ENCODE measurements at regions not wholly inside any gene's neighbourhood (a gene's known extent, or its start where the extent isn't known, plus 50 kb on each side); places are given as distances from the start of the nearest gene placed in this dataset.

DNA sequence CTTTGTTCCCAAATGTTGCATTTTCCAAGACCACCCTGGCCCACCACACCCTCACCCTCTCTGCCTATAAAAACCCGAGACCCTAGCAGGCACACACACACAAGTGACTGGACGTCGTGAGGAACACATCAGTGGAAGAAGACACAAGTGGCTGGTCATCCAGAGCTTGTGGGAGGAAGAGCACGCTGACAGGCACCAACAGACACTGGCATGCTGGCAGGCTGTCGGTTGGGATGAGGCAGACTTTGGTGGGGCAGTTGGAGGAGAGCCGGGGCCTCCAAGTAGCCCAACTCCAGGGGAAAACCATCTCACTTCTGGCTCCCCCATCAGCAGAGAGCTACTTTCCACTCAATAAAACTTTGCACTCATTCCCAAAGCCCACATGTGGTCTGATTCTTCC, 225.5 kb upstream of the ZEB2 start:
- TF ChIP-seq EZH2 (IDR thresholded peaks at IDR 0.05; ENCODE audit: low read length, missing control alignments) (no peak), CTCF (conservative IDR thresholded peaks at IDR 0.05 in 1 of 2, IDR thresholded peaks at IDR 0.05 in 1 of 2; ENCODE audit: low read depth in 1 of 2, low read length in 2 of 2) (no peak)

Measured in fibroblast of lung (primary cell).